ENCODE measurements at regions not wholly inside any gene's neighbourhood (a gene's known extent, or its start where the extent isn't known, plus 50 kb on each side); places are given as distances from the start of the nearest gene placed in this dataset.

DNA sequence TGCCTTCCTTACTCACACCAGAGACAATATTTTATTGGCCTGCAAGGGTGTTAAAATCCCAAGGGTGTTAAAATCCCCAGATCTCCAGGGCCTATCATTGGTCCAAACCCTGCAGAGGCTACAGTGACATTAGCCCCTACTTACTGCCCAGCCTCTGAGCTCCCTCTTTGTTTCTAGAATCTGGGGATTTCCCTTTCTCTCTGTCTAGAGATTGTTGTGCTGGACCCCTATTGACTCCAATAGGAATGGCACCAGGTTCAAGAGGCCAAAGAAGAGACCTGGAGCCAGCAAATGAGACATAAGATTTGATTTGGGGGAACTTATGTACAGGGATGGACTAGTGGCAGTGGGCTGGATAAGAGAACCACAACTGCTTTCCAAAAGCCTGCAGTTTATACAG is 53.3 kb upstream of the ZBED3 start:
- Mint-ChIP-seq H3K4me1 (ENCODE audit: low read depth) (no peaks in the 10 kb centered on the region), H3K36me3 (ENCODE audit: low read depth) (no peaks in the 10 kb centered on the region), H3K4me3 (no peak overlapping the region), H3K27me3 (peaks cover 7% of the 10 kb centered on the region), H3K9me3 (no peaks in the 10 kb centered on the region), H3K27ac (no peak overlapping the region)
- POLR2A ChIA-PET, result no interaction called here
- H3K27me3 ChIP-seq (ENCODE audit: control insufficient read depth in 1 of 2, insufficient read depth in 2 of 2, low read length in 2 of 2), result no peaks in the 10 kb centered on the region
- ATAC-seq (ENCODE audit: poor library complexity) (no peak), DNase-seq (no peak)
- H3K4me1 ChIP-seq (ENCODE audit: insufficient read depth, low read length), result no peaks in the 10 kb centered on the region
- TF ChIP-seq, protein P1, sequence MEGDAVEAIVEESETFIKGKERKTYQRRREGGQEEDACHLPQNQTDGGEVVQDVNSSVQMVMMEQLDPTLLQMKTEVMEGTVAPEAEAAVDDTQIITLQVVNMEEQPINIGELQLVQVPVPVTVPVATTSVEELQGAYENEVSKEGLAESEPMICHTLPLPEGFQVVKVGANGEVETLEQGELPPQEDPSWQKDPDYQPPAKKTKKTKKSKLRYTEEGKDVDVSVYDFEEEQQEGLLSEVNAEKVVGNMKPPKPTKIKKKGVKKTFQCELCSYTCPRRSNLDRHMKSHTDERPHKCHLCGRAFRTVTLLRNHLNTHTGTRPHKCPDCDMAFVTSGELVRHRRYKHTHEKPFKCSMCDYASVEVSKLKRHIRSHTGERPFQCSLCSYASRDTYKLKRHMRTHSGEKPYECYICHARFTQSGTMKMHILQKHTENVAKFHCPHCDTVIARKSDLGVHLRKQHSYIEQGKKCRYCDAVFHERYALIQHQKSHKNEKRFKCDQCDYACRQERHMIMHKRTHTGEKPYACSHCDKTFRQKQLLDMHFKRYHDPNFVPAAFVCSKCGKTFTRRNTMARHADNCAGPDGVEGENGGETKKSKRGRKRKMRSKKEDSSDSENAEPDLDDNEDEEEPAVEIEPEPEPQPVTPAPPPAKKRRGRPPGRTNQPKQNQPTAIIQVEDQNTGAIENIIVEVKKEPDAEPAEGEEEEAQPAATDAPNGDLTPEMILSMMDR (IDR thresholded peaks at IDR 0.05), result no peak
- intact Hi-C loops (cut with DNase I, micrococcal nuclease), result no loop called here
- H3K36me3 ChIP-seq (ENCODE audit: insufficient read depth, low read length), result no peaks in the 10 kb centered on the region
- CTCF ChIA-PET, result no interaction called here
- H3K4me3 ChIP-seq (ENCODE audit: low read length), result no peak overlapping the region
- no peaks in the 10 kb centered on the region for H3K9me3 ChIP-seq (ENCODE audit: control insufficient read depth in 1 of 2, insufficient read depth in 1 of 2, low read length in 2 of 2)
- H3K27ac ChIP-seq (ENCODE audit: low read depth in 1 of 2, low read length in 2 of 2), result no peak overlapping the region

DNA sequence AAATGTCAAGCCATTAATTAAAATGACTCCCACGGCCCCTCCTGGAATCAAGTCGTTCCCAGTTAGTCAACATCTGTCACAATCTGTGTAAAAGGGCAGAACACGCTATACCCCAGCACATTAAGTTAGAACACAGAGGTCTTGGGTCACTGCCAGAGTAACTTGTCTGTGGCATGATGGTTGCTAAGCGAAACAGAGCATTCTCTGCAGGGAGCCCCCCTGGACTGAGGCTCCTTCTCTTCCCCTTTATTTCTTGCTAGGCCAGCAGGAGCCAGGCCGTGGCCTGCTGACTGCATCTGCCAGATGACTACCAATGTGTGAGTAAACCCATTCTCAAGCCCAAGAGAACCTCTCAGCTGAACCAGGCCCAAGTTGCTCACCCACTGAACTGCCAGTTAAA is 51.9 kb upstream of the ZBED3 start:
- H3K9me3 ChIP-seq (ENCODE audit: control insufficient read depth in 1 of 2, insufficient read depth in 1 of 2, low read length in 2 of 2), result no peaks in the 10 kb centered on the region
- Mint-ChIP-seq H3K4me1 (ENCODE audit: low read depth) (no peaks in the 10 kb centered on the region), H3K4me3 (no peak overlapping the region), H3K27me3 (peaks cover 7% of the 10 kb centered on the region), H3K36me3 (ENCODE audit: low read depth) (no peaks in the 10 kb centered on the region), H3K27ac (no peak overlapping the region), H3K9me3 (no peaks in the 10 kb centered on the region)
- no peak overlapping the region for H3K4me3 ChIP-seq (ENCODE audit: low read length)
- no peak for DNase-seq
- no peak for ATAC-seq (ENCODE audit: poor library complexity)
- H3K27ac ChIP-seq (ENCODE audit: low read depth in 1 of 2, low read length in 2 of 2), result no peak overlapping the region
- no peaks in the 10 kb centered on the region for H3K27me3 ChIP-seq (ENCODE audit: control insufficient read depth in 1 of 2, insufficient read depth in 2 of 2, low read length in 2 of 2)
- TF ChIP-seq, protein P1 (IDR thresholded peaks at IDR 0.05), result no peak
- ChIA-PET CTCF (no interaction called here), POLR2A (no interaction called here)
- intact Hi-C loops (cut with DNase I, micrococcal nuclease), result no loop called here
- H3K4me1 ChIP-seq (ENCODE audit: insufficient read depth, low read length), result no peaks in the 10 kb centered on the region
- no peaks in the 10 kb centered on the region for H3K36me3 ChIP-seq (ENCODE audit: insufficient read depth, low read length)

All from CD4-positive, alpha-beta T cell (primary cell).